NCI-H2029 (cell line): ENCODE measurements at regions not wholly inside any gene's neighbourhood (a gene's known extent, or its start where the extent isn't known, plus 50 kb on each side); places are given as distances from the start of the nearest gene placed in this dataset.

Experiments
- DNase-seq: peaks from one replicate; lab custom pipeline; 2025; lab: John Stamatoyannopoulos, UW

GRCh38 chr2:41886757-41887156 is 161.1 kb upstream of the PKDCC start:
- no peak for DNase-seq

- DNase-seq, result no peak
Observed at GRCh38 chr2:41890341-41890740, 157.5 kb upstream of the PKDCC start.

- no peak for DNase-seq
Observed at GRCh38 chr2:41892476-41892875, 155.3 kb upstream of the PKDCC start.

GRCh38 chr2:41894563-41895333 is 153.1 kb upstream of the PKDCC start:
- no peak for DNase-seq

- no peak for DNase-seq
Observed at GRCh38 chr2:41895334-41895664, 152.5 kb upstream of the PKDCC start.

GRCh38 chr2:41896186-41896846 is 151.5 kb upstream of the PKDCC start:
- DNase-seq, result no peak

GRCh38 chr2:41899189-41899588 is 148.6 kb upstream of the PKDCC start:
- no peak for DNase-seq

- no peak for DNase-seq
Observed at GRCh38 chr2:41900101-41900577, 147.7 kb upstream of the PKDCC start.

- DNase-seq, result no peak
Observed at GRCh38 chr2:41902897-41903296, 144.9 kb upstream of the PKDCC start.

- no peak for DNase-seq
Observed at GRCh38 chr2:41903474-41904135, 144.2 kb upstream of the PKDCC start.

GRCh38 chr2:41904459-41904858 is 143.4 kb upstream of the PKDCC start:
- DNase-seq, result no peak

GRCh38 chr2:41905597-41906337 is 142.1 kb upstream of the PKDCC start:
- no peak for DNase-seq

- no peak for DNase-seq
Observed at GRCh38 chr2:41906338-41906725, 141.5 kb upstream of the PKDCC start.

- no peak for DNase-seq
Observed at GRCh38 chr2:41907141-41907540, 140.7 kb upstream of the PKDCC start.

GRCh38 chr2:41907771-41908207 is 140.0 kb upstream of the PKDCC start:
- DNase-seq, result no peak

GRCh38 chr2:41908349-41908748 is 139.5 kb upstream of the PKDCC start:
- DNase-seq, result no peak

- no peak for DNase-seq
Observed at GRCh38 chr2:41909584-41909983, 138.2 kb upstream of the PKDCC start.

GRCh38 chr2:41910126-41910525 is 137.7 kb upstream of the PKDCC start:
- DNase-seq, result no peak

GRCh38 chr2:41911033-41911432 is 136.8 kb upstream of the PKDCC start:
- DNase-seq, result no peak

- DNase-seq, result no peak
Observed at GRCh38 chr2:41912337-41912736, 135.5 kb upstream of the PKDCC start.

GRCh38 chr2:41912776-41913175 is 135.0 kb upstream of the PKDCC start:
- no peak for DNase-seq

- no peak for DNase-seq
Observed at GRCh38 chr2:41913311-41913710, 134.5 kb upstream of the PKDCC start.
